ENCODE measurements at regions not wholly inside any gene's neighbourhood (a gene's known extent, or its start where the extent isn't known, plus 50 kb on each side); places are given as distances from the start of the nearest gene placed in this dataset.

DNA sequence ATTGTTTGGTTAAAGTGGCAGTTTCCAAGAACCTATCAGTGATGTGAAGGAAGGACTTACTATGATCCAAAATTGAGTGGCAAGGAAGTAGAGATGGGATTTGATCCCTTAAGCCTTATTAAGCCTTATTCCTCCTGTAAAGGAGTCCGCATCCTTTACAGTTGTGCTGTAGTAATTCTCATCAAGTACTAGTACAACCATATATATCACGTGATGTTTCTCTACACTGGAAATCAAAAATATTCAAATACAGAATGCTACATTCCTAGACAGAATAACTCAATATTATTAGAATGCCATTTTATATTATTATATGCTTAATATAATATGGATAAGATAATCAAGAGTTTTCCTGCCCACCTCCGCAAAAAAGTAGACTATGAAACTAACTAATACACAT lies 312.4 kb upstream of the SPHKAP start:
- no peaks in the 10 kb centered on the region for H3K79me2 ChIP-seq (ENCODE audit: insufficient read depth, low read length)
- no peak overlapping the region for H3K9ac ChIP-seq (ENCODE audit: low read depth, low read length, poor library complexity, severe bottlenecking)
- H3K4me1 ChIP-seq (ENCODE audit: insufficient read depth, low read length, poor library complexity, severe bottlenecking): no peaks in the 10 kb centered on the region
- no peaks in the 10 kb centered on the region for H3K9me2 ChIP-seq (replicated peaks; ENCODE audit: low read depth, low read length)
- no peaks in the 10 kb centered on the region for H4K20me1 ChIP-seq (ENCODE audit: insufficient read depth, low read length, poor library complexity, severe bottlenecking)
- no peaks in the 10 kb centered on the region for H3K9me3 ChIP-seq (ENCODE audit: insufficient read depth, low read depth, low read length)
- H3K4me2 ChIP-seq (ENCODE audit: low read depth, low read length, poor library complexity, severe bottlenecking): no peak overlapping the region
- TF ChIP-seq EZH2phosphoT487 (IDR thresholded peaks at IDR 0.05; ENCODE audit: borderline replicate concordance): no peak
- TF ChIP-seq, protein P1, sequence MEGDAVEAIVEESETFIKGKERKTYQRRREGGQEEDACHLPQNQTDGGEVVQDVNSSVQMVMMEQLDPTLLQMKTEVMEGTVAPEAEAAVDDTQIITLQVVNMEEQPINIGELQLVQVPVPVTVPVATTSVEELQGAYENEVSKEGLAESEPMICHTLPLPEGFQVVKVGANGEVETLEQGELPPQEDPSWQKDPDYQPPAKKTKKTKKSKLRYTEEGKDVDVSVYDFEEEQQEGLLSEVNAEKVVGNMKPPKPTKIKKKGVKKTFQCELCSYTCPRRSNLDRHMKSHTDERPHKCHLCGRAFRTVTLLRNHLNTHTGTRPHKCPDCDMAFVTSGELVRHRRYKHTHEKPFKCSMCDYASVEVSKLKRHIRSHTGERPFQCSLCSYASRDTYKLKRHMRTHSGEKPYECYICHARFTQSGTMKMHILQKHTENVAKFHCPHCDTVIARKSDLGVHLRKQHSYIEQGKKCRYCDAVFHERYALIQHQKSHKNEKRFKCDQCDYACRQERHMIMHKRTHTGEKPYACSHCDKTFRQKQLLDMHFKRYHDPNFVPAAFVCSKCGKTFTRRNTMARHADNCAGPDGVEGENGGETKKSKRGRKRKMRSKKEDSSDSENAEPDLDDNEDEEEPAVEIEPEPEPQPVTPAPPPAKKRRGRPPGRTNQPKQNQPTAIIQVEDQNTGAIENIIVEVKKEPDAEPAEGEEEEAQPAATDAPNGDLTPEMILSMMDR (conservative IDR thresholded peaks at IDR 0.05; ENCODE audit: low read length): no peak
- no peaks in the 10 kb centered on the region for H3K27me3 ChIP-seq (ENCODE audit: insufficient read depth, low read length, poor library complexity, severe bottlenecking)
- H3K36me3 ChIP-seq (ENCODE audit: insufficient read depth, low read length): no peaks in the 10 kb centered on the region
- H3F3A ChIP-seq (ENCODE audit: low read depth): no peaks in the 10 kb centered on the region
- H2AFZ ChIP-seq (ENCODE audit: low read length): no peak overlapping the region
- no peak overlapping the region for H3K4me3 ChIP-seq (ENCODE audit: low read length, poor library complexity, severe bottlenecking)

- H3K4me2 ChIP-seq (ENCODE audit: low read depth, low read length, poor library complexity, severe bottlenecking): no peak overlapping the region
- no peak overlapping the region for H3K4me3 ChIP-seq (ENCODE audit: low read length, poor library complexity, severe bottlenecking)
- TF ChIP-seq EZH2phosphoT487 (IDR thresholded peaks at IDR 0.05; ENCODE audit: borderline replicate concordance): no peak
- TF ChIP-seq, protein P1 (conservative IDR thresholded peaks at IDR 0.05; ENCODE audit: low read length): no peak
- no peak overlapping the region for H2AFZ ChIP-seq (ENCODE audit: low read length)
- H3K27me3 ChIP-seq (ENCODE audit: insufficient read depth, low read length, poor library complexity, severe bottlenecking): no peaks in the 10 kb centered on the region
- H3K9me2 ChIP-seq (replicated peaks; ENCODE audit: low read depth, low read length): no peaks in the 10 kb centered on the region
- no peaks in the 10 kb centered on the region for H3K36me3 ChIP-seq (ENCODE audit: insufficient read depth, low read length)
- H3F3A ChIP-seq (ENCODE audit: low read depth): no peaks in the 10 kb centered on the region
- no peaks in the 10 kb centered on the region for H3K9me3 ChIP-seq (ENCODE audit: insufficient read depth, low read depth, low read length)
- no peaks in the 10 kb centered on the region for H4K20me1 ChIP-seq (ENCODE audit: insufficient read depth, low read length, poor library complexity, severe bottlenecking)
- H3K4me1 ChIP-seq (ENCODE audit: insufficient read depth, low read length, poor library complexity, severe bottlenecking): no peaks in the 10 kb centered on the region
- H3K79me2 ChIP-seq (ENCODE audit: insufficient read depth, low read length): no peaks in the 10 kb centered on the region
- no peak overlapping the region for H3K9ac ChIP-seq (ENCODE audit: low read depth, low read length, poor library complexity, severe bottlenecking)
Measured at GRCh38 chr2:228479014-228479413, 297.5 kb upstream of the SPHKAP start.

DNA sequence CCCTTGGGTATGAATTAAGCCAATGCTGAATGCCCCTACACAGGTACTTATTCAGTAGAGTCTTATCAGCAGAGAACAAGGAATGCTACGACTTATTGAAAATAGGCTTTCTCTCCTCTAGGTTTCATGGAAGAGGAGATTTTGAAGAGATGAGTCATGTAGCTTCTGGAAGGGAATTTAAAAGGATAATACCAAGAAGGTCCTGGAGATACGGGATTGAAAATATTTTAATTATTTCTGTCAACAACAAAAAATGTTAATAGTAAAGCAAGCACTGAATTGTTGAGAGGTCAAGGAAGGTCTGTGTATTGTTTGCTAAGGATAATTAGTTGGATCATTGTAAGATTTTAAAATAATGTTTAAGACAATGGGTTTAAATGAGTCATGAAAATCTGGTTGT lies 293.0 kb upstream of the SPHKAP start:
- Histone ChIP-seq H4K20me1 (ENCODE audit: insufficient read depth, low read length, poor library complexity, severe bottlenecking) (no peaks in the 10 kb centered on the region), H3K27me3 (ENCODE audit: insufficient read depth, low read length, poor library complexity, severe bottlenecking) (no peaks in the 10 kb centered on the region), H3F3A (ENCODE audit: low read depth) (no peaks in the 10 kb centered on the region), H3K4me2 (ENCODE audit: low read depth, low read length, poor library complexity, severe bottlenecking) (no peak overlapping the region), H3K36me3 (ENCODE audit: insufficient read depth, low read length) (no peaks in the 10 kb centered on the region), H3K9ac (ENCODE audit: low read depth, low read length, poor library complexity, severe bottlenecking) (no peak overlapping the region), H3K9me2 (replicated peaks; ENCODE audit: low read depth, low read length) (no peaks in the 10 kb centered on the region), H3K79me2 (ENCODE audit: insufficient read depth, low read length) (no peaks in the 10 kb centered on the region), H3K4me3 (ENCODE audit: low read length, poor library complexity, severe bottlenecking) (no peak overlapping the region), H3K9me3 (ENCODE audit: insufficient read depth, low read depth, low read length) (no peaks in the 10 kb centered on the region), H2AFZ (ENCODE audit: low read length) (no peak overlapping the region), H3K4me1 (ENCODE audit: insufficient read depth, low read length, poor library complexity, severe bottlenecking) (no peaks in the 10 kb centered on the region)
- TF ChIP-seq, protein P1 (conservative IDR thresholded peaks at IDR 0.05; ENCODE audit: low read length): no peak
- TF ChIP-seq EZH2phosphoT487 (IDR thresholded peaks at IDR 0.05; ENCODE audit: borderline replicate concordance): no peak

Data from Loucy (cell line).